Type B pancreatic cell (in vitro differentiated cells): ENCODE measurements at regions not wholly inside any gene's neighbourhood (a gene's known extent, or its start where the extent isn't known, plus 50 kb on each side); places are given as distances from the start of the nearest gene placed in this dataset.

ENCODE experiments used
- DNase-seq: peaks from one replicate; pipeline ENCODE4 v3.0.0; 2021; ENCODE audit warnings: mixed read lengths; ENCODE audit not compliant: unreplicated experiment; ENCODE audit errors: extremely low spot score
- H3K27ac Mint-ChIP-seq: 2 replicates; pipeline ENCODE4 v1.8.0; 2021; ENCODE audit warnings: mild to moderate bottlenecking, mixed read lengths
- H3K27me3 Mint-ChIP-seq: 2 replicates; pipeline ENCODE4 v1.8.0; 2021; ENCODE audit warnings: mixed read lengths
- H3K36me3 Mint-ChIP-seq: 2 replicates; pipeline ENCODE4 v1.8.0; 2021; ENCODE audit warnings: mixed read lengths
- H3K4me1 Mint-ChIP-seq: one replicate; pipeline ENCODE4 v1.8.0; 2021; ENCODE audit warnings: mixed read lengths; ENCODE audit not compliant: unreplicated experiment
- H3K4me3 Mint-ChIP-seq: 2 replicates; pipeline ENCODE4 v1.8.0; 2021; ENCODE audit warnings: mild to moderate bottlenecking, mixed read lengths
- H3K9me3 Mint-ChIP-seq: 2 replicates; pipeline ENCODE4 v1.8.0; 2021; ENCODE audit warnings: mixed read lengths
- CTCF ChIP-seq: fragments of 200-600 bp; sonication (generic); conservative IDR thresholded peaks from 2 replicates; pipeline ENCODE4 v1.5.0; 2021; ENCODE audit warnings: antibody characterized with exemption, mild to moderate bottlenecking

- Mint-ChIP-seq H3K36me3 (no peaks in the 10 kb centered on the region), H3K27me3 (no peaks in the 10 kb centered on the region)
- peak; percentile 45 for TF ChIP-seq CTCF
Measured at GRCh38 chr7:89771003-89771636, 383.1 kb upstream of the STEAP1 start.

DNA sequence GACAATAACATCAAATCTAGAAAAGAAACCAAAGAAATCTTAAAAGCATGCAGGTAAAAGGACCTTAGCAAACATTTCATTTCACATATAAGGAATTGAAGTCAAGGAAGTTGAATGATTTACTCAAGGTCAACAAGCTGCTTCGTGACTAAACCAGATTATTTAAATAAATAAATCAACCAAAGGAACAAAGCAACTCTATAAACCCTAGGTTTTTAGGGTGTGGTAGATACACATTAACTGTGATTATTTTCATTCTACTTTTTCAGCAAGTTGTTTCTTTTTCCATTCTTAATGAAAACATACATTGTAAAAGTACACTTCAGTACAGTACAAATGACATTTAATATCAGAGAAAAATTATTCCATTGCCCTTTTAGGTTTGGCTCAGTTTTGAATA is 382.0 kb upstream of the STEAP1 start:
- Mint-ChIP-seq H3K4me3 (no peak overlapping the region), H3K4me1 (no peaks in the 10 kb centered on the region), H3K27me3 (no peaks in the 10 kb centered on the region), H3K36me3 (no peaks in the 10 kb centered on the region), H3K27ac (no peak overlapping the region), H3K9me3 (no peaks in the 10 kb centered on the region)
- TF ChIP-seq CTCF, result no peak
- DNase-seq, result no peak

More at GRCh38 chr7:89771003-89771636, 383.1 kb upstream of the STEAP1 start:
- Mint-ChIP-seq H3K4me1 (no peaks in the 10 kb centered on the region), H3K9me3 (no peaks in the 10 kb centered on the region), H3K4me3 (no peak overlapping the region), H3K27ac (no peak overlapping the region)
- no peak for DNase-seq

DNA sequence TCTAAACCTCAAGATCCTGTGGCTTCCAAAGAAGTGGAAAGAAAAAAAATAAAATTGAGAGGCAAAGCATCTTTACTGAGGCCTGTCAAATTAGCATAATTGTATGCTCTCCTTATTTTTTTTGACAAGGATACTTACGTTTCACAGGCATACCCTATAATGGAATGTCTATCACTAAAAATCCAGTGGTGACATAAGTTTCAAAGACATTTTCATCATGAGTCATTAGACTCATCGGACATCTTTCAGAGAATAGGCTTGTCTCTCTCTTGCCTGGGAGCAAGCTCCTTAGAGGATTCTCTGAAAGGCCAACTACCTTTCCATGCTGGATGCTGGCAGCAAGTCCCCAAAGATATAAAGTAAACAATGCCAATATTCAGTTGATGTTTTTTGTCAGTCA is 380.7 kb upstream of the STEAP1 start:
- no peaks in the 10 kb centered on the region for H3K9me3 Mint-ChIP-seq
- no peak overlapping the region for H3K27ac Mint-ChIP-seq
- no peak overlapping the region for H3K4me3 Mint-ChIP-seq
- H3K27me3 Mint-ChIP-seq, result no peaks in the 10 kb centered on the region
- H3K36me3 Mint-ChIP-seq, result no peaks in the 10 kb centered on the region
- no peak for TF ChIP-seq CTCF
- DNase-seq, result no peak
- no peaks in the 10 kb centered on the region for H3K4me1 Mint-ChIP-seq

GRCh38 chr7:89775459-89775858 is 378.8 kb upstream of the STEAP1 start:
- DNase-seq, result no peak
- H3K9me3 Mint-ChIP-seq, result no peaks in the 10 kb centered on the region
- no peaks in the 10 kb centered on the region for H3K4me1 Mint-ChIP-seq
- no peaks in the 10 kb centered on the region for H3K36me3 Mint-ChIP-seq
- H3K27me3 Mint-ChIP-seq, result no peaks in the 10 kb centered on the region
- H3K4me3 Mint-ChIP-seq, result no peak overlapping the region
- H3K27ac Mint-ChIP-seq, result no peak overlapping the region
- no peak for TF ChIP-seq CTCF

DNA sequence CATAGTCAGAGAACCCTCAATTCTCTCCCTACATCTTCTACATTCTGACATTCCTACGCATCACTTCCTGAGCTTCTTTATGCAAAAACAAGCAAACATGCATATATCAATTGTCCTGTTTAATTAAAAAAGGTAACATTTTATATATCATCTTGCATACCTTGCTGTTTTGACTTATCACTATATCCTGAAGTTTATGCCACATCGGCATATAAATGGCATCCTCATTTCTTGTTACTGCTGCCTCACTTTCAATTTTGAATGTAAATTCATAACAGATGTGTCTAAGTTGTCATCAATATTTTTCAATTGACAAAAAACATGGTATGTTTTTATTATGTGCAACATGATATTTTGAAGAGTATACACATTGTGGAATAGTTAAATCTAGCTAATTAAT is 377.3 kb upstream of the STEAP1 start:
- no peaks in the 10 kb centered on the region for H3K36me3 Mint-ChIP-seq
- H3K27me3 Mint-ChIP-seq, result peaks cover 4% of the 10 kb centered on the region
- H3K4me1 Mint-ChIP-seq, result no peaks in the 10 kb centered on the region
- no peaks in the 10 kb centered on the region for H3K9me3 Mint-ChIP-seq
- DNase-seq, result no peak
- no peak for TF ChIP-seq CTCF
- H3K4me3 Mint-ChIP-seq, result no peak overlapping the region
- H3K27ac Mint-ChIP-seq, result no peak overlapping the region

DNA sequence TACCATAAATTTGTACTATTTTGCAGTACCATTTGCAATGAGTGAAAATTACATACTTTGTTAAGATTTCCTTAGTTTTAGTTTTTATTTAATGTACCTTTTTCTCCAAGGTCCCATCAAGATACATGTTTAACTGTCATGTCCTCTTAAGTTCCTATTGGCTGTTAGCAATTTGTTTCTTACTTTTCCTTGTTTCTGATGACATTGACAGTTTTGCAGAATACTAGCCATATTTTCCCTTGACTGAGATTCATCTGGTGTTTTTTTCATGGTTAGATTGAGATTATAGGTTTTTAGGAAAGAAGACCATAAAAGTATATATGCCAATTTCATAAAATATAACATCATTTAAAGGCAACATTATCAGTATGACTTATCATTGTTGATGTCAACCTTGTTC is 376.8 kb upstream of the STEAP1 start:
- no peaks in the 10 kb centered on the region for H3K36me3 Mint-ChIP-seq
- H3K27me3 Mint-ChIP-seq, result peaks cover 4% of the 10 kb centered on the region
- no peak for DNase-seq
- H3K4me3 Mint-ChIP-seq, result no peak overlapping the region
- no peaks in the 10 kb centered on the region for H3K4me1 Mint-ChIP-seq
- no peaks in the 10 kb centered on the region for H3K9me3 Mint-ChIP-seq
- no peak overlapping the region for H3K27ac Mint-ChIP-seq
- no peak for TF ChIP-seq CTCF
